Fibroblast of gingiva (primary cell): ENCODE measurements at regions not wholly inside any gene's neighbourhood (a gene's known extent, or its start where the extent isn't known, plus 50 kb on each side); places are given as distances from the start of the nearest gene placed in this dataset.
A peak's percentile ranks its signal among the peaks of the same experiment; 100 is the strongest.
"Not testable (repeated sequence)": the region's sequence is repeated elsewhere in the genome, so short reads cannot be mapped to it uniquely, and the experiment has no call there.

ENCODE experiments used
- DNase-seq: peaks from one replicate; pipeline ENCODE4 v3.0.0-alpha.2; 2011; ENCODE audit warnings: low read depth

GRCh38 chr10:77740396-77740795 is 102.8 kb upstream of the KCNMA1 start:
- DNase-seq = not testable (repeated sequence)

- peak; percentile 39 for DNase-seq
These were observed 101.0 kb upstream of the KCNMA1 start for GRCh38 chr10:77738496-77739158.

- peak; percentile 94 for DNase-seq
These were observed 100.0 kb upstream of the KCNMA1 start for GRCh38 chr10:77737608-77738007.

GRCh38 chr10:77735136-77735535 is 97.5 kb upstream of the KCNMA1 start:
- not testable (repeated sequence) for DNase-seq

GRCh38 chr10:77732213-77733003 is 94.8 kb upstream of the KCNMA1 start:
- no peak for DNase-seq

GRCh38 chr10:77727481-77727880 is 89.9 kb upstream of the KCNMA1 start:
- no peak for DNase-seq

- DNase-seq = no peak
These were observed 89.1 kb upstream of the KCNMA1 start for GRCh38 chr10:77726732-77727131.

- DNase-seq = no peak
These were observed 88.7 kb upstream of the KCNMA1 start for GRCh38 chr10:77726301-77726700.

GRCh38 chr10:77724820-77725219 is 87.2 kb upstream of the KCNMA1 start:
- no peak for DNase-seq

- DNase-seq = no peak
These were observed 85.8 kb upstream of the KCNMA1 start for GRCh38 chr10:77723376-77723775.

GRCh38 chr10:77722956-77723355 is 85.3 kb upstream of the KCNMA1 start:
- peak; percentile 21 for DNase-seq

GRCh38 chr10:77721815-77722214 is 84.2 kb upstream of the KCNMA1 start:
- no peak for DNase-seq

- DNase-seq = no peak
These were observed 81.3 kb upstream of the KCNMA1 start for GRCh38 chr10:77718957-77719356.

- not testable (repeated sequence) for DNase-seq
These were observed 80.7 kb upstream of the KCNMA1 start for GRCh38 chr10:77718312-77718711.

GRCh38 chr10:77717336-77717735 is 79.7 kb upstream of the KCNMA1 start:
- DNase-seq = no peak

GRCh38 chr10:77716458-77717317 is 79.1 kb upstream of the KCNMA1 start:
- peak; percentile 22 for DNase-seq

- no peak for DNase-seq
These were observed 77.9 kb upstream of the KCNMA1 start for GRCh38 chr10:77715536-77715935.

GRCh38 chr10:77715088-77715487 is 77.5 kb upstream of the KCNMA1 start:
- DNase-seq = no peak

GRCh38 chr10:77713521-77714280 is 76.1 kb upstream of the KCNMA1 start:
- DNase-seq = no peak

GRCh38 chr10:77712207-77712606 is 74.6 kb upstream of the KCNMA1 start:
- DNase-seq = no peak

- no peak for DNase-seq
These were observed 74.1 kb upstream of the KCNMA1 start for GRCh38 chr10:77711683-77712049.
